GM23338 (cell line): ENCODE measurements at regions not wholly inside any gene's neighbourhood (a gene's known extent, or its start where the extent isn't known, plus 50 kb on each side); places are given as distances from the start of the nearest gene placed in this dataset.

Experiments used
- ATAC-seq: fragments of 200-7000 bp; cut with Tn5 transposase; 3 replicates; pipeline ENCODE4 v1.9.1; 2020
- DNase-seq: peaks from one replicate; pipeline ENCODE4 v3.0.0-alpha.2; 2015; ENCODE audit warnings: low spot score
- H2AFZ ChIP-seq: fragments of 200-600 bp; sonication (generic); 2 replicates; pipeline ENCODE4 v1.8.0; 2016; ENCODE audit warnings: antibody characterized with exemption, mild to moderate bottlenecking, moderate library complexity
- H3F3A ChIP-seq: fragments of 200-600 bp; sonication (generic); replicated peaks from 2 replicates; pipeline ENCODE4 v1.8.0; 2017; ENCODE audit warnings: antibody characterized with exemption, mixed run types, low read depth
- H3K27ac ChIP-seq: fragments of 200-600 bp; sonication (generic); 2 replicates; pipeline ENCODE4 v1.6.1; 2016; ENCODE audit warnings: low read depth
- H3K27me3 ChIP-seq: fragments of 200-600 bp; sonication (generic); 2 replicates; pipeline ENCODE4 v1.8.0; 2016; ENCODE audit warnings: mild to moderate bottlenecking, mixed run types, moderate library complexity; ENCODE audit not compliant: insufficient read depth
- H3K36me3 ChIP-seq: fragments of 200-600 bp; sonication (generic); 2 replicates; pipeline ENCODE4 v1.8.0; 2016; ENCODE audit warnings: mild to moderate bottlenecking; ENCODE audit not compliant: insufficient read depth
- H3K4me1 ChIP-seq: fragments of 200-600 bp; sonication (generic); 2 replicates; pipeline ENCODE4 v1.8.0; 2016; ENCODE audit warnings: mild to moderate bottlenecking, moderate library complexity; ENCODE audit not compliant: insufficient read depth
- H3K4me2 ChIP-seq: fragments of 200-600 bp; sonication (generic); 2 replicates; pipeline ENCODE4 v1.7.1; 2017; ENCODE audit warnings: mixed run types
- H3K4me3 ChIP-seq: fragments of 200-600 bp; sonication (generic); 2 replicates; pipeline ENCODE4 v1.6.1; 2016; ENCODE audit warnings: mixed run types
- H3K79me2 ChIP-seq: fragments of 200-600 bp; sonication (generic); replicated peaks from 2 replicates; pipeline ENCODE4 v1.8.0; 2017; ENCODE audit warnings: mild to moderate bottlenecking; ENCODE audit not compliant: insufficient read depth
- H3K9me2 ChIP-seq: fragments of 200-600 bp; sonication (generic); 2 replicates; pipeline ENCODE4 v1.8.0; 2017; ENCODE audit not compliant: insufficient read depth
- H4K20me1 ChIP-seq: fragments of 200-600 bp; sonication (generic); replicated peaks from 2 replicates; pipeline ENCODE4 v1.8.0; 2017; ENCODE audit warnings: mild to moderate bottlenecking; ENCODE audit not compliant: insufficient read depth
- H3K27ac Mint-ChIP-seq: 2 replicates; pipeline ENCODE4 v1.8.0; 2020; ENCODE audit warnings: inconsistent platforms, mild to moderate bottlenecking, moderate library complexity, mixed read lengths
- H3K27me3 Mint-ChIP-seq: 3 replicates; pipeline ENCODE4 v1.8.0; 2022; ENCODE audit warnings: low read depth, mild to moderate bottlenecking, moderate library complexity, mixed read lengths, inconsistent platforms; ENCODE audit not compliant: insufficient read depth, poor library complexity
- H3K36me3 Mint-ChIP-seq: 3 replicates; pipeline ENCODE4 v1.8.0; 2021; ENCODE audit warnings: low read depth, mild to moderate bottlenecking, inconsistent platforms, moderate library complexity, mixed read lengths
- H3K4me1 Mint-ChIP-seq: 3 replicates; pipeline ENCODE4 v1.8.0; 2020; ENCODE audit warnings: mild to moderate bottlenecking, inconsistent platforms, mixed read lengths
- H3K4me3 Mint-ChIP-seq: 3 replicates; pipeline ENCODE4 v1.8.0; 2021; ENCODE audit warnings: moderate library complexity, mild to moderate bottlenecking, inconsistent platforms, mixed read lengths
- H3K9me3 Mint-ChIP-seq: 3 replicates; pipeline ENCODE4 v1.8.0; 2020; ENCODE audit warnings: moderate library complexity, mild to moderate bottlenecking, inconsistent platforms, mixed read lengths
- EZH2 ChIP-seq: fragments of 200-600 bp; sonication (generic); IDR thresholded peaks from one replicate; pipeline ENCODE4 v1.8.0; 2017; ENCODE audit warnings: antibody characterized with exemption, mild to moderate bottlenecking, low read depth; ENCODE audit not compliant: unreplicated experiment
- JUNB ChIP-seq: IDR thresholded peaks from one replicate; pipeline ENCODE4 v1.6.1; 2016; ENCODE audit warnings: antibody characterized with exemption; ENCODE audit not compliant: unreplicated experiment
- NANOG ChIP-seq: IDR thresholded peaks from 2 replicates; pipeline ENCODE4 v1.6.1; 2016; ENCODE audit warnings: antibody characterized with exemption, borderline replicate concordance
- POLR2AphosphoS5 ChIP-seq: IDR thresholded peaks from 2 replicates; pipeline ENCODE4 v1.6.1; 2016; ENCODE audit warnings: antibody characterized with exemption, low read depth
- ZNF331 ChIP-seq: fragments of 250-450 bp; sonication (Bioruptor Pico); IDR thresholded peaks from 2 replicates; pipeline ENCODE4 v1.5.0; 2020; ENCODE audit warnings: low read depth, mild to moderate bottlenecking, moderate library complexity
- TF ChIP-seq, protein P1 (sequence below): fragments of 250-450 bp; sonication (Bioruptor Pico); IDR thresholded peaks from 2 replicates; pipeline ENCODE4 v1.5.0; 2020; ENCODE audit warnings: mild to moderate bottlenecking, moderate library complexity
- TF ChIP-seq, protein P2 (sequence below), 2 experiments: fragments of 200-600 bp in 1 of 2; sonication (generic) in 1 of 2; conservative IDR thresholded peaks; 2 replicates each; pipeline versions ENCODE4 v1.5.1 to v1.6.1; 2016 to 2017; ENCODE audit warnings: antibody characterized with exemption in 2 of 2, low read depth in 2 of 2, mild to moderate bottlenecking in 2 of 2, moderate library complexity in 1 of 2

DNA sequence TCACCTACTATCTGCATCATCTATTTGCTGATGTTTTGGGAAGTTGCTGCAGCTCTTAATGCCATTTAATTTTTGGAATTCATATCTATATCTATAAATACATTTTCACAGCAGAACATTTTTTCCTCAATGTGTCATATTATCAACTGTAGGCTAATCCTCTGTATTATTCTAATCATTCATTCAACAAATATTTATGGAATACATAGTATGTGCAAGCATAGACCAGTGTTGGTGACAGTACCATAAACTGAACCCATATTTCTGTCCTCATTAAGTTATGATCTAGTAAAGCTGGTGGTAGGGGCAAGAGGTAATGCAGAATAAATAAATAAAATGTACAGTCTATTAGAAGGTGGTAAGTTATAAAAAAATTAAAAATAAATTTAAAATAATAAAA lies 585.3 kb upstream of the BCHE start (continued):
- TF ChIP-seq, protein P1, sequence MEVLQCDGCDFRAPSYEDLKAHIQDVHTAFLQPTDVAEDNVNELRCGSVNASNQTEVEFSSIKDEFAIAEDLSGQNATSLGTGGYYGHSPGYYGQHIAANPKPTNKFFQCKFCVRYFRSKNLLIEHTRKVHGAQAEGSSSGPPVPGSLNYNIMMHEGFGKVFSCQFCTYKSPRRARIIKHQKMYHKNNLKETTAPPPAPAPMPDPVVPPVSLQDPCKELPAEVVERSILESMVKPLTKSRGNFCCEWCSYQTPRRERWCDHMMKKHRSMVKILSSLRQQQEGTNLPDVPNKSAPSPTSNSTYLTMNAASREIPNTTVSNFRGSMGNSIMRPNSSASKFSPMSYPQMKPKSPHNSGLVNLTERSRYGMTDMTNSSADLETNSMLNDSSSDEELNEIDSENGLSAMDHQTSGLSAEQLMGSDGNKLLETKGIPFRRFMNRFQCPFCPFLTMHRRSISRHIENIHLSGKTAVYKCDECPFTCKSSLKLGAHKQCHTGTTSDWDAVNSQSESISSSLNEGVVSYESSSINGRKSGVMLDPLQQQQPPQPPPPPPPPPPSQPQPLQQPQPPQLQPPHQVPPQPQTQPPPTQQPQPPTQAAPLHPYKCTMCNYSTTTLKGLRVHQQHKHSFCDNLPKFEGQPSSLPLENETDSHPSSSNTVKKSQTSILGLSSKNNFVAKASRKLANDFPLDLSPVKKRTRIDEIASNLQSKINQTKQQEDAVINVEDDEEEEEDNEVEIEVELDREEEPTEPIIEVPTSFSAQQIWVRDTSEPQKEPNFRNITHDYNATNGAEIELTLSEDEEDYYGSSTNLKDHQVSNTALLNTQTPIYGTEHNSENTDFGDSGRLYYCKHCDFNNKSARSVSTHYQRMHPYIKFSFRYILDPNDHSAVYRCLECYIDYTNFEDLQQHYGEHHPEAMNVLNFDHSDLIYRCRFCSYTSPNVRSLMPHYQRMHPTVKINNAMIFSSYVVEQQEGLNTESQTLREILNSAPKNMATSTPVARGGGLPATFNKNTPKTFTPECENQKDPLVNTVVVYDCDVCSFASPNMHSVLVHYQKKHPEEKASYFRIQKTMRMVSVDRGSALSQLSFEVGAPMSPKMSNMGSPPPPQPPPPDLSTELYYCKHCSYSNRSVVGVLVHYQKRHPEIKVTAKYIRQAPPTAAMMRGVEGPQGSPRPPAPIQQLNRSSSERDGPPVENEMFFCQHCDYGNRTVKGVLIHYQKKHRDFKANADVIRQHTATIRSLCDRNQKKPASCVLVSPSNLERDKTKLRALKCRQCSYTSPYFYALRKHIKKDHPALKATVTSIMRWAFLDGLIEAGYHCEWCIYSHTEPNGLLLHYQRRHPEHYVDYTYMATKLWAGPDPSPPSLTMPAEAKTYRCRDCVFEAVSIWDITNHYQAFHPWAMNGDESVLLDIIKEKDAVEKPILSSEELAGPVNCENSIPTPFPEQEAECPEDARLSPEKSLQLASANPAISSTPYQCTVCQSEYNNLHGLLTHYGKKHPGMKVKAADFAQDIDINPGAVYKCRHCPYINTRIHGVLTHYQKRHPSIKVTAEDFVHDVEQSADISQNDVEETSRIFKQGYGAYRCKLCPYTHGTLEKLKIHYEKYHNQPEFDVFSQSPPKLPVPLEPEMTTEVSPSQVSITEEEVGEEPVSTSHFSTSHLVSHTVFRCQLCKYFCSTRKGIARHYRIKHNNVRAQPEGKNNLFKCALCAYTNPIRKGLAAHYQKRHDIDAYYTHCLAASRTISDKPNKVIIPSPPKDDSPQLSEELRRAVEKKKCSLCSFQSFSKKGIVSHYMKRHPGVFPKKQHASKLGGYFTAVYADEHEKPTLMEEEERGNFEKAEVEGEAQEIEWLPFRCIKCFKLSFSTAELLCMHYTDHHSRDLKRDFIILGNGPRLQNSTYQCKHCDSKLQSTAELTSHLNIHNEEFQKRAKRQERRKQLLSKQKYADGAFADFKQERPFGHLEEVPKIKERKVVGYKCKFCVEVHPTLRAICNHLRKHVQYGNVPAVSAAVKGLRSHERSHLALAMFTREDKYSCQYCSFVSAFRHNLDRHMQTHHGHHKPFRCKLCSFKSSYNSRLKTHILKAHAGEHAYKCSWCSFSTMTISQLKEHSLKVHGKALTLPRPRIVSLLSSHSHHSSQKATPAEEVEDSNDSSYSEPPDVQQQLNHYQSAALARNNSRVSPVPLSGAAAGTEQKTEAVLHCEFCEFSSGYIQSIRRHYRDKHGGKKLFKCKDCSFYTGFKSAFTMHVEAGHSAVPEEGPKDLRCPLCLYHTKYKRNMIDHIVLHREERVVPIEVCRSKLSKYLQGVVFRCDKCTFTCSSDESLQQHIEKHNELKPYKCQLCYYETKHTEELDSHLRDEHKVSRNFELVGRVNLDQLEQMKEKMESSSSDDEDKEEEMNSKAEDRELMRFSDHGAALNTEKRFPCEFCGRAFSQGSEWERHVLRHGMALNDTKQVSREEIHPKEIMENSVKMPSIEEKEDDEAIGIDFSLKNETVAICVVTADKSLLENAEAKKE (CRISPR knock-in tag) = no peak
- no peak for TF ChIP-seq JUNB
- no peak for TF ChIP-seq ZNF331 (CRISPR knock-in tag)
- no peak for TF ChIP-seq NANOG
- TF ChIP-seq, protein P2, sequence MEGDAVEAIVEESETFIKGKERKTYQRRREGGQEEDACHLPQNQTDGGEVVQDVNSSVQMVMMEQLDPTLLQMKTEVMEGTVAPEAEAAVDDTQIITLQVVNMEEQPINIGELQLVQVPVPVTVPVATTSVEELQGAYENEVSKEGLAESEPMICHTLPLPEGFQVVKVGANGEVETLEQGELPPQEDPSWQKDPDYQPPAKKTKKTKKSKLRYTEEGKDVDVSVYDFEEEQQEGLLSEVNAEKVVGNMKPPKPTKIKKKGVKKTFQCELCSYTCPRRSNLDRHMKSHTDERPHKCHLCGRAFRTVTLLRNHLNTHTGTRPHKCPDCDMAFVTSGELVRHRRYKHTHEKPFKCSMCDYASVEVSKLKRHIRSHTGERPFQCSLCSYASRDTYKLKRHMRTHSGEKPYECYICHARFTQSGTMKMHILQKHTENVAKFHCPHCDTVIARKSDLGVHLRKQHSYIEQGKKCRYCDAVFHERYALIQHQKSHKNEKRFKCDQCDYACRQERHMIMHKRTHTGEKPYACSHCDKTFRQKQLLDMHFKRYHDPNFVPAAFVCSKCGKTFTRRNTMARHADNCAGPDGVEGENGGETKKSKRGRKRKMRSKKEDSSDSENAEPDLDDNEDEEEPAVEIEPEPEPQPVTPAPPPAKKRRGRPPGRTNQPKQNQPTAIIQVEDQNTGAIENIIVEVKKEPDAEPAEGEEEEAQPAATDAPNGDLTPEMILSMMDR (conservative IDR thresholded peaks at IDR 0.05; ENCODE audit: low read depth in 2 of 2) = no peak
- TF ChIP-seq POLR2AphosphoS5 = no peak

DNA sequence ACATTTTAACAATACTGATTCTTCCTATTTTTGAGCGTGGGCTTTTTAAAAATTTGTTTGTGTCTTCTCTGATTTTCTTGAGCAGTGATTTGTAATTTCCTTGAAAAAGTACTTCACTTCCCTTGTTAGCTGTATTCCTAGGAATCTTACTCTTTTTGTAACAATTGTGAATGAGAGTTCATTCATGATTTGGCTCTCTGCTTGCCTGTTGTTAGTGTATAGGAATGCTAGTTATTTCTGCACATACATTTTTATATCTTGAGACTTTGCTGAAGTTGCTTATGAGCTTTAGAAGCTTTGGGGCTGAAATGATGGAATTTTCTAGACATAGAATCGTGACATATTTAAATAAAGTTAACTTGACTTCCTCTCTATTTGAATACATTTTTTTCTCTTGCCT lies 582.8 kb upstream of the BCHE start:
- H3K79me2 ChIP-seq = no peaks in the 10 kb centered on the region
- no peak overlapping the region for H3K27ac Mint-ChIP-seq
- TF ChIP-seq EZH2 = no peak
- TF ChIP-seq, protein P1 (CRISPR knock-in tag) = no peak
- no peak for TF ChIP-seq ZNF331 (CRISPR knock-in tag)
- TF ChIP-seq JUNB = no peak

More for the DNA sequence above, 582.8 kb upstream of the BCHE start:
- peaks cover 4% of the 10 kb centered on the region; the same call in 2 of the 3 replicates for H3K36me3 Mint-ChIP-seq
- H4K20me1 ChIP-seq = no peaks in the 10 kb centered on the region
- no peaks in the 10 kb centered on the region for H3K36me3 ChIP-seq
- no peaks in the 10 kb centered on the region for H3K27me3 Mint-ChIP-seq
- no peak overlapping the region for H2AFZ ChIP-seq
- H3K27me3 ChIP-seq = no peaks in the 10 kb centered on the region
- H3K4me1 Mint-ChIP-seq = no peaks in the 10 kb centered on the region
- no peak overlapping the region for H3K27ac ChIP-seq
- no peaks in the 10 kb centered on the region for H3K9me2 ChIP-seq
- no peak overlapping the region for H3K4me2 ChIP-seq
- no peaks in the 10 kb centered on the region for H3F3A ChIP-seq
- no peaks in the 10 kb centered on the region for H3K4me1 ChIP-seq
- no peak for DNase-seq
- H3K4me3 ChIP-seq = no peak overlapping the region
- peaks cover 7% of the 10 kb centered on the region; the same call in 2 of the 3 replicates for H3K9me3 Mint-ChIP-seq
- no peak for ATAC-seq
- H3K4me3 Mint-ChIP-seq = no peak overlapping the region
